CD8-positive, alpha-beta memory T cell (primary cell): ENCODE measurements at regions not wholly inside any gene's neighbourhood (a gene's known extent, or its start where the extent isn't known, plus 50 kb on each side); places are given as distances from the start of the nearest gene placed in this dataset.

Experiments used
- CTCF ChIA-PET: fragments of 350-600 bp; sonication (Branson Sonifier 250); formaldehyde crosslinking; loops from one replicate; lab custom pipeline; 2021; ENCODE audit warnings: antibody characterized with exemption; lab: Charles Lee
- POLR2A ChIA-PET: fragments of 350-600 bp; sonication (Branson Sonifier 250); formaldehyde crosslinking; loops from one replicate; lab custom pipeline; 2021; ENCODE audit warnings: antibody characterized with exemption; lab: Charles Lee
- DNase-seq, 5 donors: peaks; one replicate each; pipeline versions ENCODE4 v3.0.0 to v3.0.0-alpha.2; 2020 to 2022; ENCODE audit warnings: mixed read lengths in 1 of 5
- H3K27ac ChIP-seq: one replicate; pipeline ENCODE4 v1.7.0; 2013; ENCODE audit warnings: low read depth, mild to moderate bottlenecking, low read length, moderate library complexity
- H3K27me3 ChIP-seq: 2 replicates; pipeline ENCODE4 v1.7.0; 2013; ENCODE audit warnings: low read length, mild to moderate bottlenecking; ENCODE audit not compliant: insufficient read depth, poor library complexity, severe bottlenecking
- H3K36me3 ChIP-seq: 2 replicates; pipeline ENCODE4 v1.7.0; 2013; ENCODE audit warnings: mild to moderate bottlenecking, low read length, moderate library complexity; ENCODE audit not compliant: insufficient read depth
- H3K4me1 ChIP-seq: 2 replicates; pipeline ENCODE4 v1.7.0; 2013; ENCODE audit warnings: mild to moderate bottlenecking, low read length, moderate library complexity; ENCODE audit not compliant: insufficient read depth
- H3K4me3 ChIP-seq: 2 replicates; pipeline ENCODE4 v1.7.0; 2013; ENCODE audit warnings: mild to moderate bottlenecking, low read length
- H3K9me3 ChIP-seq: 2 replicates; pipeline ENCODE4 v1.7.0; 2013; ENCODE audit warnings: mild to moderate bottlenecking, low read length
- H3K27ac Mint-ChIP-seq, 8 donors: one replicate each; pipeline ENCODE4 v1.8.0; 2020 to 2021; ENCODE audit warnings: mixed read lengths in 8 of 8, mild to moderate bottlenecking in 6 of 8, inconsistent platforms in 3 of 8, moderate library complexity in 3 of 8
- H3K27me3 Mint-ChIP-seq, 2 donors: one replicate each; pipeline ENCODE4 v1.8.0; 2020 to 2021; ENCODE audit warnings: mixed read lengths in 2 of 2, mild to moderate bottlenecking in 1 of 2, moderate library complexity in 1 of 2
- H3K36me3 Mint-ChIP-seq, 3 donors: one replicate each; pipeline ENCODE4 v1.8.0; 2020 to 2021; ENCODE audit warnings: mixed read lengths in 3 of 3, inconsistent platforms in 1 of 3, mild to moderate bottlenecking in 1 of 3
- H3K4me1 Mint-ChIP-seq, 3 donors: one replicate each; pipeline ENCODE4 v1.8.0; 2020 to 2021; ENCODE audit warnings: mixed read lengths in 3 of 3, inconsistent platforms in 1 of 3, mild to moderate bottlenecking in 1 of 3
- H3K4me3 Mint-ChIP-seq, 7 donors: one replicate each; pipeline ENCODE4 v1.8.0; 2020 to 2021; ENCODE audit warnings: mixed read lengths in 7 of 7, mild to moderate bottlenecking in 6 of 7, moderate library complexity in 4 of 7, inconsistent platforms in 2 of 7
- H3K9me3 Mint-ChIP-seq, 5 donors: one replicate each; pipeline ENCODE4 v1.8.0; 2020 to 2022; ENCODE audit warnings: mixed read lengths in 5 of 5, mild to moderate bottlenecking in 3 of 5, moderate library complexity in 2 of 5, inconsistent platforms in 1 of 5

DNA sequence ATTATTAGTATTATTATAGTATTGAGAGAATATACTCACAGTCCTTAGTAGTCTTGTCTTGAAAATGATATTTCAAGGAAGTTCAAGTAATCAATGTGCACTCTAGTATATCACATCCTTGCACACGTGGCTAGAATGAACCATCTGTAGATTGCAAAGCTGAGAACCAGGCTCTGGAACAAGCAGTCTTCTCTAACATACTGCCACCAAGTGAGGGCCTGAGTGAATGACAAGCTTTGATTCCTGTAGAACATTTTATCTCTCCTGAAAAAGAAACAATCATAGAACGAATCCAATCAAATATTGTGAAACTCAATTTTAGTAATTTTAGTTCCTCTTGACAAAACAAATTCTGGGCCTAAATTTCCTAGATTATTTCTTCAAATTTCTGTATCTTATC lies 55.3 kb upstream of the SULT1C3 start:
- no peaks in the 10 kb centered on the region for H3K9me3 Mint-ChIP-seq
- CTCF ChIA-PET: no interaction called here
- H3K4me3 Mint-ChIP-seq: no peak overlapping the region
- Histone ChIP-seq H3K27ac (no peak overlapping the region), H3K4me3 (no peak overlapping the region), H3K4me1 (no peaks in the 10 kb centered on the region), H3K9me3 (no peaks in the 10 kb centered on the region), H3K36me3 (no peaks in the 10 kb centered on the region), H3K27me3 (no peaks in the 10 kb centered on the region)
- no peaks in the 10 kb centered on the region for H3K4me1 Mint-ChIP-seq
- H3K36me3 Mint-ChIP-seq: no peaks in the 10 kb centered on the region
- peaks cover 4 to 10% of the 10 kb centered on the region in 2 donors for H3K27me3 Mint-ChIP-seq
- POLR2A ChIA-PET: no interaction called here
- no peak overlapping the region for H3K27ac Mint-ChIP-seq
- no peak for DNase-seq

DNA sequence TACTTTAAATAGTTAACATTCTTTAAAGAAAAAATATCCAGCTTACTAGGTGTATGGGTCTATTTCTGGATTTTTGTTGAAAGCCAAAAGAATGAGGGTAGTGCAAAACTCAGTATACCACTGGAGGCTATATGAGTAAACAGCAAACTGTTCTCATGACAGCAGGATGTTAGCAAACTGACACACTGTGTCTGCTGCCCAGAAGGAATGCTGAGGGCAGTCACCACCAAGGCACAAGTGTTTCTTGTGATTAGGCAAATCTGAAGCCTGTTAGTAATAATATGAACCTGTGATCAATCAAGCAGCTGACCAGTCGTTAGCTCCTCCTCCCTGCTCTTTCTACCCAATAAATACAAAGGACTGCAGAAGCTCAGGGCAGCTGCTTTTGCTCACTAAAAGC lies 50.5 kb upstream of the SULT1C3 start:
- H3K36me3 Mint-ChIP-seq: no peaks in the 10 kb centered on the region
- no peak overlapping the region for H3K4me3 Mint-ChIP-seq
- ChIA-PET CTCF (no interaction called here), POLR2A (no interaction called here)
- H3K27me3 ChIP-seq: no peaks in the 10 kb centered on the region
- DNase-seq: no peak
- peaks cover 0 to 21% of the 10 kb centered on the region in 2 donors for H3K27me3 Mint-ChIP-seq
- H3K27ac Mint-ChIP-seq: no peak overlapping the region
- H3K9me3 ChIP-seq: no peaks in the 10 kb centered on the region
- peaks cover 0 to 3% (median 0%) of the 10 kb centered on the region in 5 donors for H3K9me3 Mint-ChIP-seq
- H3K36me3 ChIP-seq: no peaks in the 10 kb centered on the region
- H3K4me1 ChIP-seq: no peaks in the 10 kb centered on the region
- no peak overlapping the region for H3K27ac ChIP-seq
- H3K4me3 ChIP-seq: no peak overlapping the region
- H3K4me1 Mint-ChIP-seq: no peaks in the 10 kb centered on the region
